Hindlimb muscle (tissue), 1 donor: ENCODE measurements at regions not wholly inside any gene's neighbourhood (a gene's known extent, or its start where the extent isn't known, plus 50 kb on each side); places are given as distances from the start of the nearest gene placed in this dataset.

Experiments
- DNase-seq: peaks from one replicate; pipeline ENCODE4 v3.0.0-alpha.2; 2013

DNA sequence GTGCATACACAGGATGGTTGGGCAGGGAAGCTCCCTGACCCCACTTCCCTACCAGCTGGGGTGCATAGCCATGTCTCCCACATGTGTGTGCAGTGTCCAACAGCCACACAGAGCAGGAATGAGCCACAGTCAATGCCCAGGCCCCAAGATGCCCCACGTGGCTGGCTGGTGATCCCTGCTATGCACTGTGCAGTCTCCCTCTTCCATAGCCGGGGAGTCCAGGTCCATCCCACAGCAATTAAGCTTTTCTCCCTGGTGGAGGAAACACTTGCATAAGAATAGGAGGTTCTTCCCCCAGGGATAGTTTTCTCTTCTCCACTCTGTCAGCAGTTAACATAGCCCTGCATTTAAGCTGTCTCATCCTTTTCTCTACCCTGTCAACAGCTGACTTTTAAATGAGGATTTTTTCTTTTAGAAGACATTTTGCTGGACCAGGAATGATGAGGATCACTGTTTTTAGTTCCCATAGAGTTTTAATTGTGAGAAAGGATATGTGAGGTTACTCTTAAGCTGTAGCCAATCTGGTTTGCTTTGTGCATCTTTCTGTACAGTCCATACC lies 396.5 kb upstream of the VWC2 start:
- no peak for DNase-seq

DNA sequence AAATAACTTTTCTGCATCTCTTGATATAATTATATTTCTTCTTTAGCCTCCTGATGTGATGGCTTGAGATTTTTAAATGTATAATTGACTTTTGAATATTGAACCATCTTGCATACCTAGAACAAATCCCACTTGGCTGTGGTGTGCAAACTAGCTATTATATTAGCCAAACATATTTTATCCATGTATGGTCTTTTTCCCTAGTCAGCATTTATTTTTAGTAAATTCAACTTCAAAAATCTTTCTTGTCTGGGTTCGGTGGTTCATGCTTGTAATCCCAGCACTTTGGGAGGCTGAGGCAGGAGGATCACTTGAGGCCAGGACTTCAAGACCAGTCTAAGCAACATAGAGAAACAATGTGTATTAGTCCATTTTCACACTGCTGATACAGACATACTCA lies 386.6 kb upstream of the VWC2 start:
- DNase-seq: no peak

- DNase-seq: no peak
Observed at GRCh38 chr7:49389871-49390479, 383.5 kb upstream of the VWC2 start.

- DNase-seq: no peak
Observed at GRCh38 chr7:49396229-49396628, 377.2 kb upstream of the VWC2 start.

- no peak for DNase-seq
Observed at GRCh38 chr7:49397750-49398149, 375.7 kb upstream of the VWC2 start.

DNA sequence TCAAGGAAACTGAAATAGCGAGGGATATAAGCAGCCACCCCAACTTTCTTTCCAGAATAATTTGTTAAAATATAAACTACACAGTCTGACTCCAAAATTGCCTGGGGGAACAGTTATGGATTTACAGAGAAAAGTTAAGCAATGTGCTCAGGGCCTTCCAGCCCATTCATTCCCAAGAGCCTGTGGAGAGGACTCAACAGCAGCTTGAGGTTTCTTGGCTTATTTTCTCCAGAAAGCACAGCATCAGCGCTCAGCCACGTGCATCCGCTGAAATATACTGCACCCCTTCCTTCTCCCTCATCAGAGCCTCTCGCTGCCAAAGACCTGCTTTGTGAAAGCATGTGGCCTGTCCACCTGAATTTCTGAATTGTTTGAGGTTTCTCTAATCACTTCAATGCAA lies 375.2 kb upstream of the VWC2 start:
- DNase-seq: peak; percentile 27

GRCh38 chr7:49398746-49399145 lies 374.7 kb upstream of the VWC2 start:
- peak; percentile 11 for DNase-seq

DNA sequence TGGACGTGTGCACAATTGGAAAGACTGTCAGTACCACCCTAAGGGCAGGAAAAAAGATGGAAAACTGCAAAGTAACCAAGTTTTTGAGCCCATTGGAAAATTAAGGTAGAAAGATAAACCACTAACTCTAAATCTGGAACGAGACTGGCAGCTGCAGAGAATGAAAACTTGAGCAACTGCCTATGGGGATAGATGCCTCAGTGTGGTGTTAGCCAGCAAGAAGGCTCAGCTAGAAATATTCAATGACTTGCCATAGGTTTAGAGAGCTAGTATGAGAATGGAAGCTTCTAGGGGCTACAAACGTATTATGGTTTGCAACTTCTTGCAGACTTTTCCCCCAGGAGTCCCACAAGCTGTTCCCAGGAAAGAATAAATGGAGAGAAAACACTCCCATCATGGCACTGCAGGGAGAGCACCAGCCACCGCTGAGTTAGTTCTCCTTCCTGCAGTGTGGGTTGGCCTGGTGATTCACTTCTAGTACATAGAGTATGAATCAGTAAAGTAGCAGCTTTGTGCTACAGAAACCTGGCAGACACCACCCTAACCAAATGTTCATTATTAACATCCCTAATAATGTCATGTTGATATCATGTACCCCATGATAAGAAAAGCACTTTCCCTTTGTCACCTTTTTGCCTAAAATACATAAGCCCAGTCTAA lies 372.4 kb upstream of the VWC2 start:
- DNase-seq: no peak

- no peak for DNase-seq
Observed at GRCh38 chr7:49403844-49404243, 369.6 kb upstream of the VWC2 start.

- DNase-seq: no peak
Observed at GRCh38 chr7:49407205-49407604, 366.2 kb upstream of the VWC2 start.

DNA sequence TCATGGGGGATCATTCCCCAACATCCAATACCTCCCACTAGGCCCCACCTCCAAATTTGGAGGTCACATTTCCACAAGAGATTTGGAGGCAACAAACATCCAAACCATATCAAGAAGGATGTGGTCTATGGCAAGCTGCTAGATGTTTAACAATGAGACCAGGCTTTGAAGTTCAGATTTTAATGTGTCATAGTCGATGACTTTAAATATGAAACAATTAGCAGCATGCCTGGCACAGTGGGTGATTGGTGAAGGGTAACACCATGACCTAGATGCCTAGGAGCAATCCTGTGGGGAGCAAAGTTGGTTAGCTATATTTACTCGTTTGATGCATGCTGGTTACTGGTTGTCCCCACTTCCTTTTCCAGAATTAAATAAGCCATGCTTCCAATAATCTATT lies 356.4 kb upstream of the VWC2 start:
- no peak for DNase-seq

GRCh38 chr7:49418963-49419362 lies 354.5 kb upstream of the VWC2 start:
- no peak for DNase-seq

- DNase-seq: no peak
Observed at GRCh38 chr7:49422564-49422963, 350.9 kb upstream of the VWC2 start.

GRCh38 chr7:49424109-49424508 lies 349.3 kb upstream of the VWC2 start:
- DNase-seq: no peak

DNA sequence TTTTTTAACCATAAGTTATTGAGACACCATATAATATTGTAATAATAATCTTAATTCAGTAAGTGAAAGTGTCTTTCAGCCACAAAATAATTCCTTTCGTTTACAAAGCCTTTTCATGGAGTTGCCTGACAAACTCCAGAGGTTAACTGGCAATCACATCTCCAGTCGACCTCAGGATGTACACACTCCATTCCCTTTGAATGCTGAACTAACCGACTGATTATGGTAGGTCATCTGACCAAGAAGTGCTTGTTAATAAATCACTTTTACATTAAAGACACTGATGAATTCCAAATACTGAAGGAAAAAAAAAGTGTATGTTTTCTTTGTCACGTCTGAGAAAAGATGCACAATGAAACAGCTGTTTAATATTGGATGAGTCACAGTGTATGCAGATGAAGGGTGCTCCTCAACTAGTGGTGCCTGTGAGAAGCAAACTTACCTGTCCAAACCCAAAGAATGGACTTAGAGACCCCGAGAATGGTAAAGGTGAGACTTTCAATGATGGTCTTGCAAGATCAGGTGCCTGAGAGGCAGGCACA lies 348.1 kb upstream of the VWC2 start:
- no peak for DNase-seq

- no peak for DNase-seq
Observed at GRCh38 chr7:49432254-49432653, 341.2 kb upstream of the VWC2 start.

DNA sequence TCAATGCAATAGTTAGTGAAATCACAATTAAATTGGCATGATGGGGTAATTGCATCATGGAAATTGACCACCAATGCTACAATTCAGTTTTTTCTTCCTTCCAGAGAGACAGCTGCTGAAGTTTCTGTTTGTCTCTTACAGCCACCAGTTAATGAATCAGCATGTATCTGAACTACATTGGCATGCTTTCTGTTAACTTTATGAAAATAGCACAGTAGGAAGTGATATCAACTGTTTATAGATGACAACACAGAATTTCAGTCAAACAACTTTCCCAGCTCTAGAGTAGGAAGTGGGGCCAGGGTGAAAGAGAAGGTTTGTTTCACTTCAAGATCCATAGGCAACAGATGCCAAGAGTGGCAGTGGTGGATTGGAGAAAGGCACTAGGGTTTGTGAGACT lies 339.6 kb upstream of the VWC2 start:
- no peak for DNase-seq

- no peak for DNase-seq
Observed at GRCh38 chr7:49434846-49435245, 338.6 kb upstream of the VWC2 start.

GRCh38 chr7:49438281-49438680 lies 335.2 kb upstream of the VWC2 start:
- no peak for DNase-seq

GRCh38 chr7:49443515-49443914 lies 329.9 kb upstream of the VWC2 start:
- DNase-seq: no peak

GRCh38 chr7:49453486-49453885 lies 320.0 kb upstream of the VWC2 start:
- no peak for DNase-seq

DNA sequence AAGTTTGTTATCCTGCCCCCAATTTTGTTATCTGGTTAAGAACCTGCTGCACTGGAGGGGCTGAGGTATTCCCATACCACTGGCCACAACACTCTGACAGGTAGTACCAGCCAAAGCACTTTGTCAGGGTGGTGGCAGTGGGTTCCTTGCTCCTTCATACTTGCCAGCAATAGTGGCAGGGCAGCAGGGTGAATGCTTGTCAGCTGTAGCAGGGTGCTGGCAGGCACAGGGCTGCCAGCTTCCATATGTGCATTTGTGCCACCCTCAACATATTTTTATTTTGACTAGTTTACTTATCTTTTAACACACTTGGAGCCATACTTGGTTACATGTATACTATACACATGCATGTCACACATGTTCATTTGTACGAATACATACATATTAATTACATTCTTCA lies 294.0 kb upstream of the VWC2 start:
- no peak for DNase-seq

GRCh38 chr7:49479936-49480544 lies 293.4 kb upstream of the VWC2 start:
- DNase-seq: no peak

DNA sequence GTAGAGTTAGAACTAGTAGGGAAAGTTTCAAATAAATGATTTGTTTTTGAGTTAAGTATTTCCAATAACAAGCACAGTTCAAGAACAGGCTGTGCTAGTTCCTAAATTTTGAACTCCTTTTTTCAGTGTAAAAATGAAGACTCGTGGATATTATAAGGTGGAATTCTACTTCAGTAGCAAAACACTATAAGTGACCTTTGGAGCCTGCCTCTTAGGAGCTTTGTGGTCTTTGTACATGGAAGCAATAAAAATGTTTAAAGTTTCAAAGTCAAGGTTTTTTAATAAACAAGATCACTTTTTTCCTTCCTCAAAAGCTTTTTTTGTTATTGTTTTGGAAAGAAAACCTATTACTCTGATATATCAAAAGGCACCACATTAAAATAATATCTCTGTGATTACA lies 292.4 kb upstream of the VWC2 start:
- DNase-seq: no peak
